SKM-1 treated with dmso at 0.1 percent for 144 hours (cell line): ENCODE measurements at regions not wholly inside any gene's neighbourhood (a gene's known extent, or its start where the extent isn't known, plus 50 kb on each side); places are given as distances from the start of the nearest gene placed in this dataset.

Experiments
- DNase-seq: peaks from one replicate; lab custom pipeline; 2025; ENCODE audit not compliant: unreplicated experiment; lab: John Stamatoyannopoulos, UW

DNA sequence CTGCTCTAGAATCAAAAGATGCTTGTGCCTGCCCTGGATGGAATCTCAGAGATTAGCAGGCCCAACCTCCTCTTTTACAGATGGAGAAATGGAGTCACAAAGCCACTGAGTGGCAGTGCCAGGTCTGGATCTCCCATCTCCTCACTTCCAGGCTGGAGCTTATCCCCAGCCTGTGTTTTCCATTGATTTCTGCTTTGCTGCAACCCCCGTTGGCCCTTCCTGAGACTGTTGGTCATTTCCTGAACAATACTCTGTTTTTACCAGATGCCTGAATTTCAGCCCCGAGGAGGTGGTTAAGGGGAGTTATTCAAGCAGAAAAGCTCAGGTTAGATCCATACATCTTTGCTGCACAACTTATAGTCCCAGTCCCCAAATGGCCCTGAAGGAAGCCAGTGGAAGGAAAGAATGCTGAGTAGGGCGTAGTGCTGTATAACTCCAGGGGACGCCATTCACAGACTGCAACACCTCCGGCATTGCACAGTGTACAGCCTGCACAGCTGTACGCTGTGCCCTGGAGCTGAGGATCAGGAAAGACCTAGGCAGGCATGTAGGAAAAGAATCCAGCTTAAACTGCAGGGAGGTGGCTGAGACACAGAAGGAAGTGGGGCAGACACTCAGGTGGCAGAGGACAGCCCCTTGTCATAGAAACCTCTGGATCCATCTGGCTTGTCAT, 77.5 kb downstream of the RPLP1 start:
- DNase-seq, result no peak

DNA sequence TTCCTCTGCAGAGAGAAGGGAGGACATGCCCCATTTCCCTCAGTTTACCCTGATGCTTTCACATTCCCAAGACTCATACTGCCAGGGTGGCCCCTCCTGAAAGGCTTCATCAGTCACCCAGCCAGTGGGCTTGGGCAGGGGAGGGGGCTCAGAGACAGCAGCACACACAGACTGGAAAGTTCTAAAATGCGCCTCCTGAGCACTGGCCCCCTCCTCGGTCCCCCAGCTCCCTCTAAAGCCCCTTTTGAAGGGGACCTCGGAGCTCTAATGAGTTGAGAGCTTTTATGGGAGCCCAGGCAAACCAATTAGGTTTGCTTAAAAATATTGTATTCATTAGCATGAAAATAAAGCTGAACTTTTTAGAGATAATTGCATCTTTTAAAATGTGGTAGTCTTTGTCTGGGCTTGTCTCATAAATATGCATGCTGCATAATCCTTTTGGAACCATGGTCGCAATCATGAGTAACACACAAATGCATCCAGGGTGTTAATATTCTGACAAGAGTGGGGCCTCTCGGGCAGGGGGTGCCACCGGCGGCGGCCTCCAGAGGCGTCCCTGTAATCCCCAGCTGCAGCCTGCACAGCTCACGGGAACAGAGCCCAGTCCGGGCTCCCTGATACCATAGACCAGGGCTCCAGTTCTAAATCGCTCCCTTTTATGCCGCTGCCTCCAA, 78.5 kb downstream of the RPLP1 start:
- DNase-seq, result no peak

DNA sequence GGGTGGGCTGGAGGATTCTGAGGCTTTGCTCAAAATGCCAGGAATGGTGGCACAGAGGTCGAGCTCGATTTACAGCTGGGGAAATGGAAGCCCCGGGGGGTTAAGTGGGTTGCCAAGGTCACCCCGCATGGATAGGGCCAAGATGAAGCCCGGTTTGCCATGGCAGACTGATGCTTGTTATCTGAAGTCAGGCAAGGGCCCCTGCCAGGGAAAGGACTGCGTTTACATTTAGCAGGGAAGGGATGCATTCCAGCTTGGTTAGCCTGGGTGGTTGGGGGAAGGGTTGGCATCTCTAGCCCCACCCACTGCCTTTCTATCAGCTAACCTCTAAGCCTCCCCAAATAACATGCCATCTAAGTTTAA, 79.0 kb downstream of the RPLP1 start:
- DNase-seq, result no peak

DNA sequence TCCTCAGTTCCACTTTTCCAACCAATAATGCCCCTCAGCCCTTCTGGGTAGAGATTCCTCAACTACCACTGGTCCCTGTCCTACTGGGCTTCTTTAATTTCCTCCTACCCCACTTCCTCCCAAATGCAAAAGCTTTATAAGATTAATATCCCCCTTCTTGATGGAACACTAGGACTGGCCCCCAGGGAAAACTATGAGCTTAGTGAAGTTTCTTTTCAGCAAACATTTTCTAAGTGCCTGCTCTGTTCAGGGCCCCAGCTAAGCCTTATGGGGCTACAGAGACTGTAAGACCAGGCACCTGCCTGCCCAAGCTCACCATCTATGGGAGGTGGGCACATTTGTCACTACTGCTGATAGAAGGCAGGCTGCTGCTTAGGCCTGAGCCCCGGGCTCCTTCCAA, 79.4 kb downstream of the RPLP1 start:
- no peak for DNase-seq

DNA sequence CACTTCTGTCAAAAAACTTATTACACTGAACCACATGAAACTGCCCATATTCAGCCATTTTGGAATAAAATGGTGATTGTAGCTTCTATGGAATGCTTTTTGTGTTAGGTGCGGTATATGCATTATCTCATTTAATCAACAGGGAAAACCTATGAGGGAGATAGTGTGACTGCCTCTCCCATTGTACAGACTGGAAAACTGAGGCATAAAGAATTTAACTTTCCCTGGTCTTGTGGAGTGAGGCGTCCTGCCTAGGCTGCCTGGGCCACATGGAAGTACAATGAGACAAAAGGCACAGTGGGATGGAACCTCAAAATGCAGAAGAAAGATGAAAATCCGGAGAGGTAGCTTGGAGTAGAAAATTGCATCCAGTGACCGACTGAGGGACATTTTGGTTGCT, 80.2 kb downstream of the RPLP1 start:
- DNase-seq, result no peak

DNA sequence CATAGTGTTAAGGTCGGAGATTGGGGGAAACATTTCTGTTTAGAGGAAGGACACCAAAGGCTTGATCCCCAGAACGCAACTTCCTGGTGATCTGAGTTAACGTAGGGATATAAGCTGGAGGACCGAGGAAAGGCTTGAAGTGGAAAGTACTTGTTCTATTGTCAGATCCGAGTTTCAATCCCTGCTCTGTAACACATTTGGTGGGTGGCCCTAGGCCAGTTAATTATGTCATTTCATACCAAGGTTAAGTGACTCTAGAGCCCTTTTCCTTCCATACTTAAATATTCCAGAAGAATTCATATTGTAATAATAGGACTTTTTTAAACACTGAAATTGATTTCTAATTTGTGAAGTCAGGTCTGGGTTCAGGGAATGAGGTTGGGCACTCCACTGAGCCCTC, 80.9 kb downstream of the RPLP1 start:
- DNase-seq, result no peak

DNA sequence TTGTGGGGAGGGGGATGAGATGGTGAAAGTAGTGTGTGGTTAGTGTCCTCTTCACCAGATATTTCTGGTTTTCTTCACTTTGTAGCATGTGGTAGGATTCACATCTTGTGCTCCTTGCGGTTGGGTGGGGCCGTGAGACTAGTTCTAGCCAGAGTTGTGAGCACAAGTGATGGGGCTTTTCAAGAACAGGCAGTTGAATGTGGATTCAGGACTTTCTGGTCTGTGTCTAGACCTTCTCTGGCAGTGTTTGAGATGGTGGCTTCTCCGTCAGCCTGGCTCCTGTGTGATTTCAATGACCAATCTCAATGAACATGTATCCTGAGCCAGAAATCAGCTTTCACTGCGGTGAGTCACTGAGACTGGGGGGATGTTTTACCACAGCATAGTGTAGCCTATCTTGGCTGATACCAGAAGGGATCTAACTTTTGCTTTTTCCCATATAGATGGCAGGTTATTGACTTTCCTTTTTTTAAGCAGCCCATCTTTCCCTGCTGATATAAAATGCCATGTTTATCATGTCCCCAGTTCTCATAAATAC, 82.6 kb downstream of the RPLP1 start:
- no peak for DNase-seq

DNA sequence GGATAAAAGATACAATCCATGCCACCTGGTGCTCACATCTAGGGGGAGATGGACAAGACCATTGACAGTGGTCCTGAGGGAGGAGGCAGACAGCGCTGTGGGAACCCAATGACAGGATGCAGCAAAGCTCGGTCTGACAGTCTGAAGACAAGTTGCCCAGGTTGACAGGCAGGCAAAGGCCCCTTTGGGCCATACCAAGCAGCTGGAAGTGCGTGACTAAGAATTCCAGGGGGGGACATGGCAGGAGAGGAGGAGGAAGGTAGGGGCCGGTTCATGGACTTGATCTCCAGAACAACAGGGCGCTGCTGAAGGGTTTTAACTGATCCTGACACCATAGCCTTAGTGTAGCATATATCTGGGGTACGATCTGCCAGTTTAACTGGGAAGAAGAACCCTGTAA, 83.4 kb downstream of the RPLP1 start:
- no peak for DNase-seq

DNA sequence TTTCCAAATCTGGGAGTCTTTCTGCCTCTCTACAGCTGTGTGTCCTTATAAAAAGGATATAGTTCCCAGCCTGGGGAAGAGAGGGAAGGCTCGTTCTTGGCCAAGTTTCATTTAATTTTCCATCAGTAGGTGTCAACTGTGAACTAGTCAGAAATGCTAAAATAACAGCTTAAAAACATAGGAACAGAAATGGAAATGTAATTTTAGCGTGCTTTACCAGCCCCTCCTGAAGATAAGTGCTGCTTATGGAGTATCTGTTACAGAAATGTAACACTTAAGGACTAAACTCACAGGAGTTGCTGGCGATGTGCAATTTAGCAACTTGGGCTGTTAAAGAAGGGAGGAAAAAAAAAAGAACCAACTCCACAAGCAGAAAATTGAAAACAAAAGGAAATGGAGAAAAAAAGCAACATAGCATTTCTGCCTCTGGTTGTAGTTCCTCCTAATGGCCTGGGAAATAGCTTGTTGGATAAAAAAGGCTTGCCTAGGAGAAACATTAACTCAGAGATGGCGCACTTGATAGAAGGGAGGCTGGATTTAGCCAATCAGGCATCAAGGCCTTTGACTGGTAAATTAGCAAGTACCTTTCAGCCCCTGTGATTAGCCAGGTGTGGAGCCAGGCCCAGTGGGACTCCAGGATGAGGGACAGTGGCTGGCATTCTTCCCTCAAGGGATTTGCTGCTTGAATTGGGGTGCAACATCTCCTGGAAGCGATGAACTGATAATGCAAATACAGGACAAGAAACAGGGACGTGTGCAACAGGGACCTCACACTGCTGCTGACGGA, 84.3 kb downstream of the RPLP1 start:
- no peak for DNase-seq

DNA sequence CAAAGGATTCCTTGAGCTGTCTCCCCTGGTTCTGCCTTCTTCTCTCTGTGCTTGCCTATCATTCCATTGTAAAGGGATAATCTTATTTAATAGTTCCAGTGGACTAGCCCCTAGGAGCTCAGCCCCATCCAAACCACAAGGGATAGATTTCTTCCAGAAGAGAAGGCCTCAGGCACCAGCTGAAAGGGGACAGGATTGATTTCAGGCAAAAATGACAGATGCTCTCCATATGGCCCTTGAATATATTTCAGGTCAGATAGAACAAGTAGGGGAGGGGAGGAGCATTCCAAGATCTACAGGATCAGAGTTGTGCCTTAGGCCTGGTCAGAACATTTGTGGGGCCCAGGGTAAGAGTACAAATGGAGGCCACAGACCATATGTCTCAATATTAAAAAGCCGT, 85.3 kb downstream of the RPLP1 start:
- no peak for DNase-seq

DNA sequence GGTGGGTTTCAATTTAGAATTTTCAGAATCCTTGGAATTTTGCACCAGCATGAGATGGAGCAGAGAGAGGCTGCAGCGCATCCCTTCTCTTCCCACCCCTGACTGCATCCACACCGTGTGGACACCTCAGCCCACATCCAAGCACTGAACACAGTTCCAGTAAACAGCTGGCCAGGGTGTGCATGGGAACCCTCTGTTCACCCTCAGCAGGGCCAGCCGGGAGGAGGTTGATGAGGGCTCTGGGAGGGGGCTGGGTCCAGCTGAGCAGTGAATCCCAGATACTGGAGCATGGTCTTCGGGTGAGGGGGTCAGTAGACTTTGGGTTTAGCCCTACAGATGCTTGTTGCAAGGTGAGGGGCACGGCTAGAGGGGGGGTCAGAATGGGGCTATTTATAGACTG, 85.8 kb downstream of the RPLP1 start:
- no peak for DNase-seq

DNA sequence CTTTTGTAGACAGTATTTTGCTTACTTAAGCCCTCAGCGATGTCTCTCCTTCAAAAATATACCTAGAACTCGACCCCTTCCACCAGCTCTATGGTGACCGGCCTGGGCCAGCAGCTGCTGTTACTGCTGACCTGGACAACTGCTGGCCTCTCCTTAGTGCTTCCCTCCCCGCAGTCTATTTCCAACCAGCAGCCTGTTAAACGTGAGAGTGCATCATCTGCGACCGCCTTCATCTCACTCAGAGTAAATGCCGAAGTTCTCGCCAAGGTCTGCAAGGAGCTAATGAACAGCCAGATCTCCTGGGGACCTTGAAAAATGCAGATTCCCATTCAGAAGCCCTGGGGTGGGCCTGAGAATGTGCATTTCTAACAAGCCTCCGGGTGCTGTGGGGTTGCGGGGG, 86.7 kb downstream of the RPLP1 start:
- DNase-seq, result no peak

DNA sequence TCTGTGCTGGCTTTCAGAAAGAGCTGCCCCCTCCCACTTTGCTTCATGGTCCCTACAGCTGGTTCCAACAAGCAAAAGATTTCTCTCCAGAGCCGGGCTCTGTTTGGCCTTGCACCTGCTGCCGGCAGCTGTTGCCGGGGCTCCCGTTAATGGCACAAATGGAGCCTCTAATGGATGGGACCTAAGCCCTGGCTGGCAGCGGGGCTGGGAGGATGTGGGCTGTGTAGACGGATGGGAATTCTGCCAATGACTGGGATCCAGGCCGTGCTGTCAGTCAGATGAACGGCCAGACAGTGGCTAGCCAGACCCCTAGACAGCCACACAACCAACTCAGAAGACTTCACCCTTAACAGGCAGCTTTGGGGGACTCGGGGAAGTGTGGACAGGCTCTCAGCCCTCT, 88.0 kb downstream of the RPLP1 start:
- no peak for DNase-seq

DNA sequence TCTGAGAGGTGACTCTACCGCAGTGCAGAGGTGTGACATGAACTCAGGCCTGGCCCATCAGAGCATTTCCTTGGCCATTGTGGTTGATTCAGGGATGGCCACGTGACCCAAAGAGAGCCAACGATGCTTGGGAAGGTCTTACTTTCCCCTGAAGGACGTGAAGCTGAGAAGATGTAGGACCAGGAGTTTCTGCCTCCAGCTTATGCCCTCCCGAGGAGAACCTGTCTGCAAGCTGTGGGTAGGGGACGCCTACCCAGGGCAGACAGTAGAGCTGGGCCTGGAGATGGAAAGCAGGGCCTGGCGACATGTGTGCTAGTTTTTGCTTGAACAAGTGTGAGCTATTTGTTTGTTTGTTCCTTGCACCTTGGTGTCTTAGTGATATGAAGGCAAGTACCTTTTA, 89.4 kb downstream of the RPLP1 start:
- DNase-seq, result no peak

DNA sequence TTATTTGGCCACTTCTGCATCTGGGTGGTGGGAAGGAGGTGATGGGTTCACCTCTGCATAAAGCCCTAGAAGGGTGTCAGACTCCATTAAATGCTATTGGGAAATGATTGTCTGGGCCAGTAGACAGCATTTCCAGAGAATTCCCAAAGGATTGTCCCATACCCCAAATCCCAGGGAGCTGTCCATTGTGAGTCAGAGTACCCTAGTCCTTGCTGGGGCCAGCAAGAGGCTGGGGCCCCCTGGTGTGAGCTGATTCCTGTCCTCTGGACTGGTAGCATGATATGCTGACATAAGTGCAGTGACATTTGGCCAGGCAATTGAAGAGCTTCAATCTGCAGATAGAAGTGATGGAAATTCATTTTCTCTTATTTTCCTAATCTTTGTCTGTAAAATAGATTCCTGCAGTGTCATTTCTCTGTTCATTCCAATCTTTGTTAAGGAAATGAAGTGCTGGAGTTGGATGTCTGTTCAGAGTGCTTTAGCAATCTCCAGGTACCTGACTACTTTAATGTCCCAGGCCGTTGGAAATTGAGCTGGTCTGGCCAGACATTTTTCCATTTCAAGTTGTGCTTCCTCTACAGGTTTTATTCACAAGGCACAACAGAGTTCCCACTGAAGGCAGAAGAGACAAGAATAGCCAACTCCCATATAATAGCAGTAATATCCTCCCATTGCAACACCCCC, 91.2 kb downstream of the RPLP1 start:
- no peak for DNase-seq

DNA sequence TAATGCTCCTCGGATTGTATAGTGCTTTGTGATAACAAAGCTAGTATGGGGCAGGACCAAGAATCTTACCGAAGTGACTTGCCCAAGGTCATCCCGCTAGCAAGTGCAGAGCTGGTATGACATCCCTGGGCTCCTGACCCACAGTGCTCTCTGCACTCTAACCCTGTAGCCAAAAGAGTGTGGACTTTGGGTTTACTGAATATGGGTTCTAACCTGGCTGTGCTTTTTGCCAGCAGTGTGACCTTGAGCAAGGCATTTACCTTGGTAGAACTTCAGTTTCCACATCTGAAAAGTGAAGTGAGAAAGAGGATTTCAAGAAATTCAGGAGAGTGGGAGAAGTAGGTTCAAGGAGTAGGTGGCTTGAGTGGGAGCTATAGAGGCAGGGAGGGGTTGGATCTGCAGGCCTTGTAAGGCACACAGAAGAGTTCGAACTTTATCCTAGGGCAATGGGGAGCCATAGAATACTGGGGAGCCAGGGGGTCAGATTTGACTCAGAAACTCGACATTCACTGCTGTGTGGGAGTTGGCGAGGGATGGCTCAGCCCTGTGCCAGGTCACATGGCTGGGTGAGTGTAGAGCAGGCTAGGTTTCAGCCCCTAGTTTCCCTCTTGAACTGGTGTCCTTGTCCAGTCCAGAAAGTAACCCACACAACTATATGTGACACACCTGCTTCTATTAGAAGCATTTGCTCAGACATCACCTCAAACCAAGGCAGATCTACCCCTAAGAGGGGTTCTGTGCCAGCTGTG, 91.9 kb downstream of the RPLP1 start:
- DNase-seq, result no peak

DNA sequence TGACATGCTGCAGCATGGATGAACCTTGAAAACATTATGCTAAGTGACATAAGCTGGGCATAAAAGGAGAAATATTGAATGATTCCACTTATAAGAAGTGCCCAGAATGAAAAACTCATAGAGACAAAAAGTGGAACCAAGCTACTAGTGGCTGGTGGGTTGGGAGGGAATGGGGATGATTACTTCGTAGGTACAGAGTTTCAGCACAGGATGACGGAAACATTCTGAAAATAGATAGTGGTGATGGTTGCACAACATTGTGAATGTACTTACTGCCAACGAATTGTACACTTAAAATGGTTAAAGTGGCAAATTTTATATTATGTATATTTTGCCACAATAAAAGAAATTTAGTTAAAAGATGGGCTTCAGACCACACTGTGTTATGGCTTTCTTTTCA, 93.6 kb downstream of the RPLP1 start:
- peak; percentile 60 for DNase-seq

DNA sequence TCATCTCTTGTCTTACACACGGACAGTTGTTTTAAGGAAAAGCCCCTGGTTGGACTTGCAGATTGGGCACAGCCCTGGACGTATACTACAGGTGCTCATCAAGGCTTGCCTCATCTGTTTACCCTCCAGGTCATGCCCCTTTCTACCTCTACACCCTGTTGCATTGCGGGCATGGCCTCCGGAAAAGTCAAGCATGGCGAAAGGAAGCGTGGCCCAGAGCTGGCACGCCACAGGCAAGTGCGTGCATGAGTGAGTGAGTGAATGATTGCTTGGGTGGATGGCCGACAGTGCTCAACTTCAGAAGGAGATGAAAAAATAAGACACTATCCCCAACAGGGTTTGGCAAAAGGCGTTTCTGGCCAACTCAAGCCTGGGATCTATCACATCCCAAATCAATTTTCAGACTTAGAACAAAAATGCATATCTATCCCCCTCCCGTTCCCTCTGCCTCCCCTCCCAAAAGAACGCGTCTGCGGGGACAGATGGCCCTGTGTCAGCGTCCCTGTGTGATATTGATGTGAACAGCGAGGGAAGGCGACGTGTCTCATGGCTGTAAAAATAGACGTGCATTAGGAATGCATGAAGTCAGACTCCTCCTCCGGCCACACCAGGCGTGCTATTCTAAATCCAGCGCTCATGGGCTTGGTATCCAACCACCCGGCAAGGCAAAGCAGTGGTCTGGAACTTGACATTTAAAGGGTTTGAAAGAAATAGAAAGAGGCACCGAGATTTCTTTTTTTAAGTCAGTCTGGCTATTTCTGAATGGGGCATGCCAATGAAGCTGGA, 96.0 kb downstream of the RPLP1 start:
- DNase-seq, result no peak

DNA sequence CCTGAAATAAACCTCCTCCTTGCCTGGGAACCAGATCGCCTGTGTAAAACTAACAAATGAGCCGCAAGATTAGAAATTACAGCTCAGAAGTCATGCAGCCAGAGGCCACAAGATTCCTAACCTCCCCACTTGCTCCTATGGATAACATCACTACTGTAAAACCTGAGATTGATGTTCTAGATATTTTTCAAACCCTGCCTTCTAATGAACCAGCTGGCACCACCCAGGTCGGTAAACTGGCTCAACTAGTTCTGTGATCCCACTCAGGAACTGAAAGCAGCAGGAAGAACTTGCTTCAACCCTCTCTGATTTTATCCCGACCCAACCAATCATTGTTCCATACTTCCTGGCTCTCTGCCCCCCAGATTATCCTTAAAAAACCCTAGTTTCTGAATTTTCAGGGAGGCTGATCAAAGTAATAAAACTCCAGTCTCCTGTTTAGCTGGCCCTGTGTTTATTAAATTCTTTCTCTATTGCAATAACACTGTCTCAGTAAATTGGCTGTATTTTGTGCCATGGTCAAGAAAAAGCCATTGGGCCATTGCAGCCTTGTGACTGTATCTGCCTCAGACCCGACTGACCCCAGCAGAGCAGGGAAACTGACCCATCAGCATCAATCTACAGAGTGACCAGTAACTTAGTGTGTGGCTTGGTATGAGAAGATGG, 98.9 kb downstream of the RPLP1 start:
- no peak for DNase-seq
